Esophagus squamous epithelium (tissue), 5 donors: ENCODE measurements at regions not wholly inside any gene's neighbourhood (a gene's known extent, or its start where the extent isn't known, plus 50 kb on each side); places are given as distances from the start of the nearest gene placed in this dataset.

ENCODE experiments used
- DNase-seq: peaks from one replicate; lab custom pipeline; 2025; lab: John Stamatoyannopoulos, UW
- H3K27ac ChIP-seq, 4 donors: fragments of 200-600 bp; sonication (generic); one replicate each; pipeline ENCODE4 v1.5.1; 2016 to 2019; ENCODE audit warnings: mild to moderate bottlenecking in 1 of 4
- H3K27me3 ChIP-seq, 4 donors: fragments of 200-600 bp; sonication (generic); 1 replicate in 3 of 4; 2 replicates in 1 of 4; pipeline versions ENCODE4 v1.5.1 to v1.6.0; 2017 to 2021; ENCODE audit warnings: antibody characterized with exemption in 1 of 4
- H3K36me3 ChIP-seq, 3 donors: fragments of 200-600 bp; sonication (generic); one replicate each; pipeline ENCODE4 v1.5.1; 2016 to 2019
- H3K4me1 ChIP-seq, 3 donors: fragments of 200-600 bp; sonication (generic); one replicate each; pipeline ENCODE4 v1.5.1; 2017 to 2019
- H3K4me3 ChIP-seq, 4 donors: fragments of 200-600 bp; sonication (generic); 1 replicate in 3 of 4; 2 replicates in 1 of 4; pipeline ENCODE4 v1.5.1; 2016 to 2019; ENCODE audit warnings: mild to moderate bottlenecking in 2 of 4, moderate library complexity in 1 of 4
- H3K9me3 ChIP-seq, 3 donors: fragments of 200-600 bp; sonication (generic); one replicate each; pipeline ENCODE4 v1.5.1; 2016 to 2019
- POLR2A ChIP-seq, 4 donors: fragments of 450-650 bp; IDR thresholded peaks; one replicate each; pipeline ENCODE4 v1.6.1; 2017; ENCODE audit warnings: antibody characterized with exemption in 4 of 4, mild to moderate bottlenecking in 4 of 4, moderate library complexity in 3 of 4
- WGBS, 2 donors: methylation state at CpG; one replicate each; pipeline ENCODE4 v1.1.5; 2018; 5-methylcytosine and 5-hydroxymethylcytosine counted together
- intact Hi-C: fragments of 100-400 bp; cut with DNase I; formaldehyde crosslinking; loops from one replicate; pipeline ENCODE4 v1.15.0; 2022
- TF ChIP-seq, protein P1 (sequence below), 6 experiments: fragments of 450-650 bp in 4 of 6; fragments of 200-600 bp in 2 of 6; sonication (generic) in 2 of 6; IDR thresholded peaks; one replicate each; pipeline ENCODE4 v1.5.1; 2016 to 2019; ENCODE audit warnings: antibody characterized with exemption in 6 of 6, mild to moderate bottlenecking in 4 of 6, moderate library complexity in 4 of 6
- donor health status: DM: yes; HTN: yes; CAD: no.

DNA sequence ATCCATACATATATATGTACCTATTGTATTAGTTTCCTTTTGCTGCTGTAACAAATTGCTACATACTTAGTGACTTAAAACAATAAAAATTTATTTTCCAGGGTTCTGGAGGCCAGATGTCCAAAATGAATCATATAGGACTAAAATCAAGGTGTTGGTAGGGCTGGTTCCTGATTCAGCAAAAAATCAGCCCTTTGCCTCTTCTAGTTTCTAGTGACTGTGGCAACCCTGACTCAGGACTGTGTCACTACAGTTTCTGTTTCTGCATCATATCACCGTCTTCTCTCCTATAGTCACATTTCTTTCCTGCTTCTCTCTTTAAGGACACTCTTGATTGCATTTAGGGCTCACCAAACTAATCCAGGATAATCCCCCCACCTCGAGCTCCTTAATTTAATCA, 386.3 kb upstream of the TBX3 start:
- intact Hi-C loops: no loop called here
- H3K27me3 ChIP-seq: peaks cover 0 to 6% (median 0%) of the 10 kb centered on the region in 4 donors
- no peak for TF ChIP-seq POLR2A (IDR thresholded peaks at IDR 0.05)
- TF ChIP-seq, protein P1, sequence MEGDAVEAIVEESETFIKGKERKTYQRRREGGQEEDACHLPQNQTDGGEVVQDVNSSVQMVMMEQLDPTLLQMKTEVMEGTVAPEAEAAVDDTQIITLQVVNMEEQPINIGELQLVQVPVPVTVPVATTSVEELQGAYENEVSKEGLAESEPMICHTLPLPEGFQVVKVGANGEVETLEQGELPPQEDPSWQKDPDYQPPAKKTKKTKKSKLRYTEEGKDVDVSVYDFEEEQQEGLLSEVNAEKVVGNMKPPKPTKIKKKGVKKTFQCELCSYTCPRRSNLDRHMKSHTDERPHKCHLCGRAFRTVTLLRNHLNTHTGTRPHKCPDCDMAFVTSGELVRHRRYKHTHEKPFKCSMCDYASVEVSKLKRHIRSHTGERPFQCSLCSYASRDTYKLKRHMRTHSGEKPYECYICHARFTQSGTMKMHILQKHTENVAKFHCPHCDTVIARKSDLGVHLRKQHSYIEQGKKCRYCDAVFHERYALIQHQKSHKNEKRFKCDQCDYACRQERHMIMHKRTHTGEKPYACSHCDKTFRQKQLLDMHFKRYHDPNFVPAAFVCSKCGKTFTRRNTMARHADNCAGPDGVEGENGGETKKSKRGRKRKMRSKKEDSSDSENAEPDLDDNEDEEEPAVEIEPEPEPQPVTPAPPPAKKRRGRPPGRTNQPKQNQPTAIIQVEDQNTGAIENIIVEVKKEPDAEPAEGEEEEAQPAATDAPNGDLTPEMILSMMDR (IDR thresholded peaks at IDR 0.05): no peak
- no peak overlapping the region for H3K27ac ChIP-seq
- no peak overlapping the region for H3K4me3 ChIP-seq
- no peaks in the 10 kb centered on the region for H3K4me1 ChIP-seq
- no peaks in the 10 kb centered on the region for H3K9me3 ChIP-seq
- DNase-seq: no peak
- H3K36me3 ChIP-seq: no peaks in the 10 kb centered on the region
- 51 to 60% methylated on average over 2 of the region's 2 CpGs for WGBS, 2 donors

DNA sequence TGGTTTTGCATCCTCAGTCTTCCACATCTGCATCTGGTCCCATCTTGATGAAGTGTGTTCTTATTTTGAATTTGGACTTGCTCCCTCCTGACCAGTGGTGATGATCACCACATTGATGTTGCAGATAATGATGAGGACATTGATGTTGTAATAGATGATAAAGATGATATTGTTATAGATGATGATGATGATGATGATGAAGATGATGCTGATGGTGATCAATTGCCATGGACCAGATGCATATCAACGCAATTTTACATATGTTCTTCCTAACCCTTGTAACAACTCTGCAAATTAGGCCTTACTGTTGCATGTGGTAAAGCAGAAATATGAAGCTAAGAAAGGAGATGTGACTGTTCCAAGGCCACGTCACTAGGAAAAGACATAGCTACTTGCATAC, 380.3 kb upstream of the TBX3 start:
- H3K36me3 ChIP-seq: no peaks in the 10 kb centered on the region
- intact Hi-C loops: no loop called here
- no peak overlapping the region for H3K27ac ChIP-seq
- no peak overlapping the region for H3K4me3 ChIP-seq
- WGBS, 2 donors: 80 to 89% methylated on average over 2 of the region's 2 CpGs
- H3K4me1 ChIP-seq: no peaks in the 10 kb centered on the region
- no peak for TF ChIP-seq POLR2A (IDR thresholded peaks at IDR 0.05)
- TF ChIP-seq, protein P1 (IDR thresholded peaks at IDR 0.05): no peak
- no peak for DNase-seq
- no peaks in the 10 kb centered on the region for H3K9me3 ChIP-seq
- H3K27me3 ChIP-seq: no peaks in the 10 kb centered on the region

DNA sequence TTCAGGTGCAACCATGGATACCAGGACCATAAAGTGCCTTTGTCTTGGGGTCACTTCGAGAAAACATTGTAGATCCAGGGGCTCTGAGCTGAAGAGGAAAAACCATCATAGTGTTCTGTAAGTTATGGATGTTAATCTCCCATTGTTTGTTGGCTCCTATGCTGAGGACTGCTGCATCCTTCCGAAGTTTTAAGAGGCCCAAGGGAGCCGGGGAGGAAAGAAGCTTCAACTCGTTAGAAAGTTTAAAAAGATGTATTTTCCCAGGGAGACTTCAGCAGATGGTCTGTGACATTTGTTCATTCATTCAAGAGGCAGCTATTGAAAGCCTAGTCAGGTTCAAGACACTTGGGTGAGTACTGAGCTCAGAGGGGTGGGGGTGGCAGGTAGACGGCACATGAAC, 378.8 kb upstream of the TBX3 start:
- Histone ChIP-seq H3K9me3 (no peaks in the 10 kb centered on the region), H3K4me3 (no peak overlapping the region), H3K36me3 (no peaks in the 10 kb centered on the region), H3K27me3 (no peaks in the 10 kb centered on the region), H3K4me1 (no peaks in the 10 kb centered on the region), H3K27ac (no peak overlapping the region)
- intact Hi-C loops: no loop called here
- DNase-seq: no peak
- 69 to 73% methylated on average over 5 of the region's 5 CpGs for WGBS, 2 donors
- TF ChIP-seq, protein P1 (IDR thresholded peaks at IDR 0.05): no peak
- no peak for TF ChIP-seq POLR2A (IDR thresholded peaks at IDR 0.05)

DNA sequence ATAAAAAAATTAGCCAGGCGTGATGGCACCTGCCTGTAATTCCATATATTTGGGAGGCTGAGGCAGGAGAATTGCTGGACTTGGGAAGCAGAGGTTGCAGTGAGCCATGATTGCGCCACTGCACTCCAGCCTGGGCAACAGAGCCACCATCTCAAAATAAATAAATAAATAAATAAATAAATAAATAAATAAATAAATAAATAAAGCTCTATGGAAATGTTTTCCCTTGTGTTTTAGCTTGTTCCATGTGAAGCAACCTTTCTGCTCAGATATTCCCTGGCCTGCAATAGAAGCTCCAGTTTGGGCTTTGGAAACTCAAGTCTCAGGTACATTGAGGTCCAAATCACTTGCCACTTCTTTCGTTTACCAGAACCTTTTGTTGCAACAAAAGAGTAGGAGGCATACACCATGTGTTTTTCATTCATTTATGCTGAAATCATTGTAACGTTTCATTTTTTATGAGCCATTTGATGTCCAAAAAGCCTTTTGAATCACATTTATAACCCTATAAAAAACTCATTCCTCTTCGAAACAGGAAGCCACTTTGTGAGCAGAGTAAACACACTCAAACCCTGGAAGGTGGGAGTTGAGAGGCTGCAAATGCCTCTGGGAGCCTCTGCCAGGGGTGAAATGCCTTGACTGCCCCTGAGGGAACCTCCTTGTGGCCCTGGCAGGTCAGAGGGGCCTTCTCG, 376.6 kb upstream of the TBX3 start:
- no peaks in the 10 kb centered on the region for H3K9me3 ChIP-seq
- WGBS, 2 donors: 79 to 88% methylated on average over 5 to 6 of the region's 6 CpGs
- no peak overlapping the region for H3K27ac ChIP-seq
- intact Hi-C loops: no loop called here
- no peaks in the 10 kb centered on the region for H3K4me1 ChIP-seq
- no peaks in the 10 kb centered on the region for H3K36me3 ChIP-seq
- TF ChIP-seq, protein P1 (IDR thresholded peaks at IDR 0.05): no peak
- no peak for TF ChIP-seq POLR2A (IDR thresholded peaks at IDR 0.05)
- no peaks in the 10 kb centered on the region for H3K27me3 ChIP-seq
- no peak for DNase-seq
- no peak overlapping the region for H3K4me3 ChIP-seq

DNA sequence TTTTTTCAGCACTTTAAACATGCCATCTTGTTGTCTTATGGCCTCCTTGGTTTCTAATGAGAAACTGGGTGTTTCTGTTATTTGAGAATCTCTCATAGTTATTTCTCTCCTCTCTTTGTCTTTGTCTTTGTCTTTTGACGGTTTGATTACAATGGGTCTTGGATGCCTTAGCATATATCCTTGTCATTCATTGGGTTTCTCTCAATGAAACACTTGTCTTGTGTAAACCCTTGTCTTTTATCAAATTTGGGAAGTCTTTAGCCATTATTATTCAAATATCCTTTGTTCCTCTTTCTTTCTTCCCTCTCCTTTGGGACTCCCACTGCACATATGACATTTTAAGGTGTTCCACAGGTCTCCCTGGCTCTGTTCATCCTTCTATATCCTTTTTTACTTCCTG, 373.5 kb upstream of the TBX3 start:
- 42 to 56% methylated on average over 1 of the region's 1 CpG for WGBS, 2 donors
- H3K9me3 ChIP-seq: no peaks in the 10 kb centered on the region

More for the DNA sequence above, 373.5 kb upstream of the TBX3 start:
- TF ChIP-seq POLR2A (IDR thresholded peaks at IDR 0.05): no peak
- TF ChIP-seq, protein P1 (IDR thresholded peaks at IDR 0.05): no peak
- H3K27me3 ChIP-seq: no peaks in the 10 kb centered on the region
- H3K36me3 ChIP-seq: no peaks in the 10 kb centered on the region
- H3K4me3 ChIP-seq: no peak overlapping the region
- no peak overlapping the region for H3K27ac ChIP-seq
- intact Hi-C loops: no loop called here
- DNase-seq: no peak
- H3K4me1 ChIP-seq: no peaks in the 10 kb centered on the region
